ENCODE measurements at regions not wholly inside any gene's neighbourhood (a gene's known extent, or its start where the extent isn't known, plus 50 kb on each side); places are given as distances from the start of the nearest gene placed in this dataset.

GRCh38 chr5:143987751-143988560 lies 176.0 kb downstream of the HMHB1 start:
- H3K4me3 ChIP-seq (ENCODE audit: control insufficient read depth in 1 of 7, extremely low read depth in 1 of 7, insufficient read depth in 4 of 7, low read depth in 2 of 7, low read length in 6 of 7), result no peak overlapping the region
- CTCF ChIA-PET, result no interaction called here
- H3K4me1 ChIP-seq (ENCODE audit: control extremely low read depth in 1 of 4, control insufficient read depth in 4 of 4, insufficient read depth in 4 of 4, low read length in 3 of 4), result peaks cover 0 to 12% (median 4%) of the 10 kb centered on the region in 4 experiments
- H3K27ac ChIP-seq (ENCODE audit: insufficient read depth in 1 of 2, low read depth in 1 of 2, low read length in 2 of 2, poor library complexity in 1 of 2, severe bottlenecking in 2 of 2), result no peak overlapping the region
- 93% methylated on average over 1 of the region's 3 CpGs for WGBS (ENCODE audit: insufficient coverage)
- DNase-seq, result no peak
- H3K36me3 ChIP-seq (ENCODE audit: control insufficient read depth in 4 of 4, insufficient read depth in 4 of 4, low read length in 3 of 4), result no peaks in the 10 kb centered on the region
- POLR2A ChIA-PET, result no interaction called here
- H3K27me3 ChIP-seq (replicated peaks in 2 of 5; ENCODE audit: control insufficient read depth in 4 of 5, insufficient read depth in 5 of 5, low read length in 4 of 5), result no peaks in the 10 kb centered on the region
- H3K9me3 ChIP-seq (ENCODE audit: control extremely low read depth in 1 of 5, control insufficient read depth in 4 of 5, insufficient read depth in 2 of 5, low read depth in 1 of 5, low read length in 4 of 5), result no peaks in the 10 kb centered on the region

- Histone ChIP-seq H3K27ac (ENCODE audit: insufficient read depth in 1 of 2, low read depth in 1 of 2, low read length in 2 of 2, poor library complexity in 1 of 2, severe bottlenecking in 2 of 2) (no peak overlapping the region), H3K9me3 (ENCODE audit: control extremely low read depth in 1 of 5, control insufficient read depth in 4 of 5, insufficient read depth in 2 of 5, low read depth in 1 of 5, low read length in 4 of 5) (no peaks in the 10 kb centered on the region), H3K4me3 (ENCODE audit: control insufficient read depth in 1 of 7, extremely low read depth in 1 of 7, insufficient read depth in 4 of 7, low read depth in 2 of 7, low read length in 6 of 7) (no peak overlapping the region), H3K27me3 (replicated peaks in 2 of 5; ENCODE audit: control insufficient read depth in 4 of 5, insufficient read depth in 5 of 5, low read length in 4 of 5) (no peaks in the 10 kb centered on the region), H3K36me3 (ENCODE audit: control insufficient read depth in 4 of 4, insufficient read depth in 4 of 4, low read length in 3 of 4) (no peaks in the 10 kb centered on the region), H3K4me1 (ENCODE audit: control extremely low read depth in 1 of 4, control insufficient read depth in 4 of 4, insufficient read depth in 4 of 4, low read length in 3 of 4) (no peaks in the 10 kb centered on the region)
- WGBS (ENCODE audit: insufficient coverage), result 80% methylated on average over 1 of the region's 1 CpG
- POLR2A ChIA-PET, result interaction anchor here (0.6 kb wide), 1 partner anchor 149 kb away, joined by 3 read pairs; no protein-coding TSS in a partner anchor
- no peak for DNase-seq
- CTCF ChIA-PET, result interaction anchor here (0.6 kb wide), 1 partner anchor 16 kb away, joined by 3 read pairs; no protein-coding TSS in a partner anchor
Measured at GRCh38 chr5:143992496-143992895, 178.0 kb downstream of the YIPF5 start.

DNA sequence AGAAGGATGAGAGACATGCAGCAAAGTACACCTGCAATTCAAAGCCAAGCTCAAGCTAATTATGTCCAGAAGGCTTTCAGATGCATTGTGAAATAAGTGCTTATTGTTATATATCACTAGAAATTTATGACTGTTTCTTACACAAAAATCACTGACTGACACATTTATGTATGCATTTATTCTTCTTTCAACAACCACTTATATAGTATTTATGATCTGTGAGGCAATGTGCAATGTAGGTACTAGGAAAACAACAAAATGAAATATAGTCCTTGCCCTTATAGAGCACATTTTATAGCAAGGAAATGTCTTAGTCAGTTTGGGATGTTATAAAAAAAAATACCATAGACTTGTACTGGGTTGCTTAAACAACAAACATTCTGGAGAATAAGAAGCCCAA lies 167.6 kb downstream of the YIPF5 start:
- POLR2A ChIA-PET, result no interaction called here
- DNase-seq, result no peak
- Histone ChIP-seq H3K27me3 (replicated peaks in 2 of 5; ENCODE audit: control insufficient read depth in 4 of 5, insufficient read depth in 5 of 5, low read length in 4 of 5) (no peaks in the 10 kb centered on the region), H3K27ac (ENCODE audit: insufficient read depth in 1 of 2, low read depth in 1 of 2, low read length in 2 of 2, poor library complexity in 1 of 2, severe bottlenecking in 2 of 2) (no peak overlapping the region), H3K4me3 (ENCODE audit: control insufficient read depth in 1 of 7, extremely low read depth in 1 of 7, insufficient read depth in 4 of 7, low read depth in 2 of 7, low read length in 6 of 7) (no peak overlapping the region), H3K36me3 (ENCODE audit: control insufficient read depth in 4 of 4, insufficient read depth in 4 of 4, low read length in 3 of 4) (no peaks in the 10 kb centered on the region), H3K4me1 (ENCODE audit: control extremely low read depth in 1 of 4, control insufficient read depth in 4 of 4, insufficient read depth in 4 of 4, low read length in 3 of 4) (no peaks in the 10 kb centered on the region), H3K9me3 (ENCODE audit: control extremely low read depth in 1 of 5, control insufficient read depth in 4 of 5, insufficient read depth in 2 of 5, low read depth in 1 of 5, low read length in 4 of 5) (no peaks in the 10 kb centered on the region)
- CTCF ChIA-PET, result no interaction called here

DNA sequence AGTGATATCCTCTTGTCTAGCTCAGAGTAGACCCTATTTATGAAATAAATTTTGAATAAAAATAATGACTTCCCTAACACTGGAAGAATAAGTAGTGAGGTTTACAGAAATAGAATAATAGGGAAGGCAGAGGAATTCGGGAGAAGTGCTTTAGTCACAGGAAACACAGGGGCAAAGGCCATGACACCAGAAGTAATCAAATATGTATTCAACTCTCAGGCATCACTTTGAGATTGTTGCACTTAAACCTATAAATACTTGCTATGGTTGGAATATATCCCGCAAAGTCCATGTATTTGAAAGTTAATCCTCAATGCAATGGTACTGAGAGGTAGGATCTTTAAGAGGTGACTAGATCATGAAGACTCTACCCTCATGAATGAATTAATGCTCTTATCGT lies 166.8 kb downstream of the YIPF5 start:
- 67% methylated on average over 1 of the region's 3 CpGs for WGBS (ENCODE audit: insufficient coverage)

GRCh38 chr5:144004146-144004545 lies 166.3 kb downstream of the YIPF5 start:
- H3K27me3 ChIP-seq (replicated peaks in 2 of 5; ENCODE audit: control insufficient read depth in 4 of 5, insufficient read depth in 5 of 5, low read length in 4 of 5), result no peaks in the 10 kb centered on the region
- DNase-seq, result no peak
- H3K27ac ChIP-seq (ENCODE audit: insufficient read depth in 1 of 2, low read depth in 1 of 2, low read length in 2 of 2, poor library complexity in 1 of 2, severe bottlenecking in 2 of 2), result no peak overlapping the region
- H3K36me3 ChIP-seq (ENCODE audit: control insufficient read depth in 4 of 4, insufficient read depth in 4 of 4, low read length in 3 of 4), result no peaks in the 10 kb centered on the region
- WGBS (ENCODE audit: insufficient coverage), result no CpG with 5 or more reads among the region's 1 CpG
- POLR2A ChIA-PET, result interaction anchor here (0.6 kb wide), 1 partner anchor 242 kb away, joined by 6 read pairs; no protein-coding TSS in a partner anchor
- H3K4me3 ChIP-seq (ENCODE audit: control insufficient read depth in 1 of 7, extremely low read depth in 1 of 7, insufficient read depth in 4 of 7, low read depth in 2 of 7, low read length in 6 of 7), result no peak overlapping the region
- H3K4me1 ChIP-seq (ENCODE audit: control extremely low read depth in 1 of 4, control insufficient read depth in 4 of 4, insufficient read depth in 4 of 4, low read length in 3 of 4), result no peaks in the 10 kb centered on the region
- H3K9me3 ChIP-seq (ENCODE audit: control extremely low read depth in 1 of 5, control insufficient read depth in 4 of 5, insufficient read depth in 2 of 5, low read depth in 1 of 5, low read length in 4 of 5), result no peaks in the 10 kb centered on the region
- CTCF ChIA-PET, result no interaction called here

More for the DNA sequence above, 166.8 kb downstream of the YIPF5 start:
- H3K36me3 ChIP-seq (ENCODE audit: control insufficient read depth in 4 of 4, insufficient read depth in 4 of 4, low read length in 3 of 4), result no peaks in the 10 kb centered on the region
- DNase-seq, result no peak
- POLR2A ChIA-PET, result no interaction called here
- no peaks in the 10 kb centered on the region for H3K27me3 ChIP-seq (replicated peaks in 2 of 5; ENCODE audit: control insufficient read depth in 4 of 5, insufficient read depth in 5 of 5, low read length in 4 of 5)
- CTCF ChIA-PET, result no interaction called here
- no peak overlapping the region for H3K27ac ChIP-seq (ENCODE audit: insufficient read depth in 1 of 2, low read depth in 1 of 2, low read length in 2 of 2, poor library complexity in 1 of 2, severe bottlenecking in 2 of 2)
- H3K9me3 ChIP-seq (ENCODE audit: control extremely low read depth in 1 of 5, control insufficient read depth in 4 of 5, insufficient read depth in 2 of 5, low read depth in 1 of 5, low read length in 4 of 5), result no peaks in the 10 kb centered on the region
- H3K4me3 ChIP-seq (ENCODE audit: control insufficient read depth in 1 of 7, extremely low read depth in 1 of 7, insufficient read depth in 4 of 7, low read depth in 2 of 7, low read length in 6 of 7), result no peak overlapping the region
- no peaks in the 10 kb centered on the region for H3K4me1 ChIP-seq (ENCODE audit: control extremely low read depth in 1 of 4, control insufficient read depth in 4 of 4, insufficient read depth in 4 of 4, low read length in 3 of 4)

DNA sequence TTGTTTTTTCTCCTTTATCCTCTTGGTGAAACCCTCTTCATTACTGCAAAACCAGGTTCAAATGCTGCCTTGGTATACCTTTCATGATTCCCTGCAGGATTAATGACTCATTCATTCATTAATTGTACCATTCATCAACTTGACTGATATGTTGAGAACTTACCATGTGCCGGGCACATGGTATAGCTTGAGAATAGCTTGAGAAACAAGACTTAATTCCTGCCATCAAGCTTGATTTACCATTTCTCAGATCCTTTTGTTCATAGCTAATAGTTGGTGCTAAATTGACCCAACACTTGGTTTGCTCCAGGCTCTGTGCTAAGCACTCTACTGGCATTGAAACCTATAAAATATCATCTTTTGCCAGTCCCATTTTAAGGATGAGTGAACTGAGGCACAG lies 165.7 kb downstream of the YIPF5 start:
- Histone ChIP-seq H3K4me3 (ENCODE audit: control insufficient read depth in 1 of 7, extremely low read depth in 1 of 7, insufficient read depth in 4 of 7, low read depth in 2 of 7, low read length in 6 of 7) (no peak overlapping the region), H3K9me3 (ENCODE audit: control extremely low read depth in 1 of 5, control insufficient read depth in 4 of 5, insufficient read depth in 2 of 5, low read depth in 1 of 5, low read length in 4 of 5) (no peaks in the 10 kb centered on the region), H3K36me3 (ENCODE audit: control insufficient read depth in 4 of 4, insufficient read depth in 4 of 4, low read length in 3 of 4) (no peaks in the 10 kb centered on the region), H3K4me1 (ENCODE audit: control extremely low read depth in 1 of 4, control insufficient read depth in 4 of 4, insufficient read depth in 4 of 4, low read length in 3 of 4) (no peaks in the 10 kb centered on the region), H3K27me3 (replicated peaks in 2 of 5; ENCODE audit: control insufficient read depth in 4 of 5, insufficient read depth in 5 of 5, low read length in 4 of 5) (no peaks in the 10 kb centered on the region), H3K27ac (ENCODE audit: insufficient read depth in 1 of 2, low read depth in 1 of 2, low read length in 2 of 2, poor library complexity in 1 of 2, severe bottlenecking in 2 of 2) (no peak overlapping the region)
- WGBS (ENCODE audit: insufficient coverage), result no CpG with 5 or more reads among the region's 1 CpG
- ChIA-PET POLR2A (interaction anchor here (0.6 kb wide), 1 partner anchor 241 kb away, joined by 6 read pairs; no protein-coding TSS in a partner anchor), CTCF (no interaction called here)
- DNase-seq, result no peak

DNA sequence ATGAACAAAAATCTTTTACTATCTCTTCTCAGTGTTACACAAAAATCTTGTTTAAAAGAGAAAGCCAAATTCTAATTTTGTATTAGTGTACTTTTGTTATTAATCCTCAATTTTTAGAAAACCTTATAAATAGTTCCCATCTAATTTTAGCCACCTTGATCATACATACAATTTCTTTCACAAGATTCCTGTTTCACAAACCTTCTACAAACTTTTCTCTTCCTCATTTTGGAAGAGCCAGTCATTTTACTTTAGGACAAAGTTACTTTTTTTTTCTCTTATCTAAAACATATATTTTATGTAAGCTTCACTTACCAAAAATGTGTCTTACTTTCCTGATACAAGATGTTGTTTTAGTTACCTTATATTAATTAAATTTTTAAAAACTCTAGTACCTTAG lies 161.3 kb downstream of the YIPF5 start:
- Histone ChIP-seq H3K27me3 (replicated peaks in 2 of 5; ENCODE audit: control insufficient read depth in 4 of 5, insufficient read depth in 5 of 5, low read length in 4 of 5) (no peaks in the 10 kb centered on the region), H3K36me3 (ENCODE audit: control insufficient read depth in 4 of 4, insufficient read depth in 4 of 4, low read length in 3 of 4) (no peaks in the 10 kb centered on the region), H3K4me3 (ENCODE audit: control insufficient read depth in 1 of 7, extremely low read depth in 1 of 7, insufficient read depth in 4 of 7, low read depth in 2 of 7, low read length in 6 of 7) (no peak overlapping the region), H3K9me3 (ENCODE audit: control extremely low read depth in 1 of 5, control insufficient read depth in 4 of 5, insufficient read depth in 2 of 5, low read depth in 1 of 5, low read length in 4 of 5) (peaks cover 0 to 9% (median 4%) of the 10 kb centered on the region in 5 experiments), H3K4me1 (ENCODE audit: control extremely low read depth in 1 of 4, control insufficient read depth in 4 of 4, insufficient read depth in 4 of 4, low read length in 3 of 4) (no peaks in the 10 kb centered on the region), H3K27ac (ENCODE audit: insufficient read depth in 1 of 2, low read depth in 1 of 2, low read length in 2 of 2, poor library complexity in 1 of 2, severe bottlenecking in 2 of 2) (no peak overlapping the region)
- ChIA-PET CTCF (no interaction called here), POLR2A (no interaction called here)
- DNase-seq, result no peak
